Testis (tissue), 2 donors: ENCODE measurements at regions not wholly inside any gene's neighbourhood (a gene's known extent, or its start where the extent isn't known, plus 50 kb on each side); places are given as distances from the start of the nearest gene placed in this dataset.

ENCODE experiments used
- DNase-seq: peaks from one replicate; pipeline ENCODE4 v3.0.0-alpha.2; 2019
- H3K27ac ChIP-seq, 2 donors: fragments of 200-600 bp; sonication (generic); one replicate each; pipeline ENCODE4 v1.5.1; 2019
- H3K27me3 ChIP-seq: fragments of 200-600 bp; sonication (generic); one replicate; pipeline ENCODE4 v1.5.1; 2019
- H3K36me3 ChIP-seq: fragments of 200-600 bp; sonication (generic); one replicate; pipeline ENCODE4 v1.5.1; 2017; ENCODE audit warnings: low read depth; ENCODE audit errors: missing control alignments
- H3K4me1 ChIP-seq: fragments of 200-600 bp; sonication (generic); one replicate; pipeline ENCODE4 v1.5.1; 2019
- H3K4me3 ChIP-seq, 2 donors: fragments of 200-600 bp; sonication (generic); one replicate each; pipeline ENCODE4 v1.5.1; 2017 to 2019
- H3K9me3 ChIP-seq: fragments of 200-600 bp; sonication (generic); one replicate; pipeline ENCODE4 v1.5.1; 2017
- POLR2A ChIP-seq: fragments of 450-650 bp; IDR thresholded peaks from one replicate; pipeline ENCODE4 v1.6.1; 2017; ENCODE audit warnings: antibody characterized with exemption, mild to moderate bottlenecking, moderate library complexity
- WGBS, 2 donors: methylation state at CpG; one replicate each; pipeline ENCODE4 v1.1.5; 2018; 5-methylcytosine and 5-hydroxymethylcytosine counted together
- intact Hi-C: fragments of 100-400 bp; cut with DNase I; formaldehyde crosslinking; loops from one replicate; pipeline ENCODE4 v1.15.1; 2023; ENCODE audit warnings: low total_unique reads
- TF ChIP-seq, protein P1 (sequence below), 3 experiments: fragments of 450-650 bp in 2 of 3; fragments of 200-600 bp in 1 of 3; sonication (generic) in 1 of 3; IDR thresholded peaks; one replicate each; pipeline ENCODE4 v1.5.1; 2016 to 2019; ENCODE audit warnings: antibody characterized with exemption in 3 of 3, mild to moderate bottlenecking in 2 of 3, moderate library complexity in 1 of 3

DNA sequence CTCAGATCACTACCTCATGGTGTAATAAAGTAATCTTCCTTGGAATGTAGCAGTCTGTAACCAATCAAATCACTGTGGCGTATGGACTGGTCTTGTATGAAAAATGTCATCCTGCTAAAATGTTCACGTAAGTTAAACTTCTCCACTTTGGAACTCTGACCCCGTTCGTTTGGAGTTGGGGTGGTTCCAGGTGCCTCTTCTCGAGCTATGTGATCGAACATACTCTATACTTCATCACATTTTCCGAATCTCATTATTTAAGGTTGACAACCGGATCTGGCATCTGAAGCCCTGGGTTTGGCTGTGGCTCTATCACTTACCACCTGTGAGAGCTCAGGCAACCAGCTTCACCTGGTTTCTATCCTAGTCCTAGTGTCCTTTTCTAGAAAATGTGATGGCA lies 148.0 kb upstream of the MYCN start:
- H3K9me3 ChIP-seq: no peaks in the 10 kb centered on the region
- WGBS, 2 donors: 79 to 88% methylated on average over 8 of the region's 8 CpGs
- H3K27me3 ChIP-seq: no peaks in the 10 kb centered on the region
- no peaks in the 10 kb centered on the region for H3K36me3 ChIP-seq
- intact Hi-C loops: no loop called here
- TF ChIP-seq POLR2A: no peak
- TF ChIP-seq, protein P1, sequence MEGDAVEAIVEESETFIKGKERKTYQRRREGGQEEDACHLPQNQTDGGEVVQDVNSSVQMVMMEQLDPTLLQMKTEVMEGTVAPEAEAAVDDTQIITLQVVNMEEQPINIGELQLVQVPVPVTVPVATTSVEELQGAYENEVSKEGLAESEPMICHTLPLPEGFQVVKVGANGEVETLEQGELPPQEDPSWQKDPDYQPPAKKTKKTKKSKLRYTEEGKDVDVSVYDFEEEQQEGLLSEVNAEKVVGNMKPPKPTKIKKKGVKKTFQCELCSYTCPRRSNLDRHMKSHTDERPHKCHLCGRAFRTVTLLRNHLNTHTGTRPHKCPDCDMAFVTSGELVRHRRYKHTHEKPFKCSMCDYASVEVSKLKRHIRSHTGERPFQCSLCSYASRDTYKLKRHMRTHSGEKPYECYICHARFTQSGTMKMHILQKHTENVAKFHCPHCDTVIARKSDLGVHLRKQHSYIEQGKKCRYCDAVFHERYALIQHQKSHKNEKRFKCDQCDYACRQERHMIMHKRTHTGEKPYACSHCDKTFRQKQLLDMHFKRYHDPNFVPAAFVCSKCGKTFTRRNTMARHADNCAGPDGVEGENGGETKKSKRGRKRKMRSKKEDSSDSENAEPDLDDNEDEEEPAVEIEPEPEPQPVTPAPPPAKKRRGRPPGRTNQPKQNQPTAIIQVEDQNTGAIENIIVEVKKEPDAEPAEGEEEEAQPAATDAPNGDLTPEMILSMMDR (IDR thresholded peaks at IDR 0.05): no peak
- no peak overlapping the region for H3K4me3 ChIP-seq
- H3K27ac ChIP-seq: no peak overlapping the region
- peaks cover 4% of the 10 kb centered on the region for H3K4me1 ChIP-seq
- no peak for DNase-seq

DNA sequence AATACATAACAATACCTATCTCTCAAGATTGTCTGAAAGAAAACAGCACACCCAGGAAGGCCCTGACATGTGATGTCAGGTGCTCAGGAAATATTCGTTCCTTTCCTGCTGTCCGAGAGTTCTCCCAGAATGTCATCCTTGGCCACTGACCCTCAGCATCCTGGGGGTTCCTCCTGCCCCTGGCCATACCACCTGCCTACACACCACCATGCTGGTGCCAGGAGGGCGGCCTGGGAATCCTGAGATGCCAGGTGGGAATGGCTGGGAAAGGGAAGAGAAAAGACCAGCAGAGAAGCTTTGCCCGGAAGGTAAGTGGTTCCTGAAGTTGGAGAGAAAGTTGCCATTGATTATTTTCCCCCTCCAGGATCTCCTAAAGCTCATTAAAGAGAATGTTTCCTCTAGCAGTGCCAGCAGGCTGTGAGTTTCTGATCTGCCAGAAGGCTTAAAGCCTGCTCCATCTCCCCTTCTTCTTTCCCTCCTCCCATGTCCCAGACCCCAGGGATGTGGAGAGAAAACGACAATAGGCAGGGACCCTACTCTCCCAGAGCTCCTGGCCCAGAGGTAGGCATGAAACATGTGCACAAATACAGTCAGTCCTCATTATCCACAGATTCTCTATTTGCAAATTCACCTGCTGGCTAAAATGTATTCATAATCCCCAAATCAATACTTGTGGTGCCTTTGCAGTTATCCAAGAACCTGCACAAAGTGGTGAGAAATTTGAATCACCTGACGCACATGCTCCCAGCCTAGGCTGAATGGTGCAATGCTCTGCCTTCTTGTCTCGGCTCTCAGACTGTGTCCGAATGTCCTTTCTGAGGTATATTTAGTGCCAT lies 147.1 kb upstream of the MYCN start:
- TF ChIP-seq POLR2A: no peak
- TF ChIP-seq, protein P1 (IDR thresholded peaks at IDR 0.05): no peak

DNA sequence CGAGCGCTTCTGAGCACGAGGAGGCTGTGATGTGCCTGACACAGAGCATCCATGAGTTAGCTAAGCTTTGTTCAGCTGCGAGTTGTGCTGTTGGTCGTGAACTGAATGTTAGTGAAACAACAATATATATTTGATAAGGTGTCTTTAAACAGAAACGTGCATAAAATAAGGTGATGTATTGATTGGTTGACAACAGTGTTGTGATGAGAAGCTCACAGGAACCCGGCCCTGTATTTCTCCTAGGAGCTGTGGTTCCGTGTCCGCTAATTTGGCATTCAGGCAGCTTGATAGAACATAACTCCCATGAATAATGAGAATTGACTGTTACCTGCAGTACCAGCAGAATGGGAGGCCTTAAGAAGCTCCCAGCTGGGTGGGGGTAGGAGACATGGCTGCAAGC lies 146.4 kb upstream of the MYCN start:
- WGBS, 2 donors: 90 to 91% methylated on average over 9 of the region's 9 CpGs
- Histone ChIP-seq H3K4me1 (peaks cover 12% of the 10 kb centered on the region), H3K27me3 (no peaks in the 10 kb centered on the region), H3K36me3 (no peaks in the 10 kb centered on the region), H3K9me3 (no peaks in the 10 kb centered on the region), H3K27ac (no peak overlapping the region), H3K4me3 (no peak overlapping the region)
- no peak for DNase-seq
- intact Hi-C loops: no loop called here
- TF ChIP-seq, protein P1 (IDR thresholded peaks at IDR 0.05): no peak
- TF ChIP-seq POLR2A: no peak

More for the DNA sequence above, 147.1 kb upstream of the MYCN start:
- WGBS, 2 donors: 81 to 96% methylated on average over 7 to 8 of the region's 8 CpGs
- no peaks in the 10 kb centered on the region for H3K36me3 ChIP-seq
- no peak overlapping the region for H3K4me3 ChIP-seq
- H3K4me1 ChIP-seq: peaks cover 6% of the 10 kb centered on the region
- intact Hi-C loops: no loop called here
- H3K9me3 ChIP-seq: no peaks in the 10 kb centered on the region
- DNase-seq: no peak
- no peak overlapping the region for H3K27ac ChIP-seq
- no peaks in the 10 kb centered on the region for H3K27me3 ChIP-seq

DNA sequence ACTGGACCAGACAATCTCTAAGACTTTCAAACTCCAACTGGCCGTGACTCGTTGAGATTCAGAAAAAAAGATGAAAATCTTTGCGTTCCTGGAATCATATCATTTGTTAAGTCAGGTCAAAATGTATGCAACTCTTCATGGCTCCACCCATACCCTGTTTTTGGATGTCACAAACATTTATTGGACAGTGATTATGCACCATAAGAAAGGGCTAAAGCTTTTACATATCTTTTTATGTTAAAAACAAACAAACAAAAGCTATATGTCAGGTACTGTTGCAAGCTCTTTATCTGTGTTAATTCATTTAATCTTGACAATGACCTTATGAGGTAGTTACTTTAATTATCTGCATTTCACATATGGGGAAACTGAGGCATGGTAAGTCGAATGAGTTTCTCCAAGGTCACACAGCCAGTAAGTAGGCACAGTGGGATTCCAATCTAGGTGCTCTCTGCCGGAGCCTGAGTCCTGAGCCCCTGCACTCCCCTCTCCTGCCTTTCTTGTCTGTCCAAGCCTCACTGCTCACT lies 145.7 kb upstream of the MYCN start:
- no peak for TF ChIP-seq POLR2A
- TF ChIP-seq, protein P1 (IDR thresholded peaks at IDR 0.05): no peak
- WGBS, 2 donors: 85 to 89% methylated on average over 5 of the region's 5 CpGs

More for the DNA sequence above, 145.7 kb upstream of the MYCN start:
- intact Hi-C loops: no loop called here
- Histone ChIP-seq H3K36me3 (no peaks in the 10 kb centered on the region), H3K27me3 (no peaks in the 10 kb centered on the region), H3K4me1 (peaks cover 12% of the 10 kb centered on the region), H3K4me3 (no peak overlapping the region), H3K9me3 (no peaks in the 10 kb centered on the region), H3K27ac (no peak overlapping the region)
- DNase-seq: no peak
